HCT116 (cell line): ENCODE measurements at regions not wholly inside any gene's neighbourhood (a gene's known extent, or its start where the extent isn't known, plus 50 kb on each side); places are given as distances from the start of the nearest gene placed in this dataset.

ENCODE experiments used
- ATAC-seq: fragments of 200-7000 bp; cut with Tn5 transposase; 2 replicates; pipeline ENCODE4 v1.9.1; 2020; ENCODE audit warnings: mild to moderate bottlenecking, moderate library complexity
- BruUV-seq: library from RNA; stranded (reverse); fragments of 400-500 nt; replicated peaks from 2 replicates; lab custom pipeline; 2021; lab: Mats Ljungman, UMichigan
- CTCF ChIA-PET: fragments of 300-600 bp; sonication (Branson Sonifier 250); formaldehyde crosslinking; loops from one replicate; lab custom pipeline; 2021; ENCODE audit warnings: antibody characterized with exemption; lab: Charles Lee
- POLR2A ChIA-PET: fragments of 300-600, 350-600 bp; sonication (Branson Sonifier 250); formaldehyde crosslinking; loops from one replicate; lab custom pipeline; 2021; ENCODE audit warnings: antibody characterized with exemption; lab: Charles Lee
- RAD21 ChIA-PET, 2 experiments: fragments of 300-600 bp; sonication (Branson Sonifier 250); formaldehyde crosslinking; loops; one replicate each; lab custom pipeline; 2023; ENCODE audit warnings: low total read pairs in 2 of 2; ENCODE audit not compliant: uncharacterized antibody in 2 of 2, unreplicated experiment in 2 of 2, low non-redundant PET in 1 of 2; lab: Charles Lee
- DNase-seq: peaks from one replicate; pipeline ENCODE4 v3.0.0-alpha.2; 2010; ENCODE audit warnings: low read depth, low spot score
- H2AFZ ChIP-seq: fragments of 200-600 bp; shearing (Covaris generic), sonication (generic); 2 replicates; pipeline ENCODE4 v1.6.1; 2017; ENCODE audit warnings: low read depth, mixed run types, mixed read lengths, antibody characterized with exemption, low read length; ENCODE audit not compliant: poor library complexity, severe bottlenecking
- H3K27ac ChIP-seq: 2 replicates; pipeline ENCODE4 v1.5.1; 2012; ENCODE audit warnings: low read depth, low read length
- H3K27me3 ChIP-seq: fragments of 200-600 bp; sonication (generic); 2 replicates; pipeline ENCODE4 v1.6.1; 2016; ENCODE audit warnings: mixed run types, low read length, mixed read lengths; ENCODE audit not compliant: insufficient read depth
- H3K36me3 ChIP-seq, 2 experiments: fragments of 200-500 bp in 1 of 2; fragments of 200-600 bp in 1 of 2; sonication (Bioruptor generic) in 1 of 2; sonication (generic) in 1 of 2; 2 replicates each; pipeline versions ENCODE4 v1.5.1 to v1.6.1; 2014 to 2016; ENCODE audit warnings: low read length in 2 of 2, inconsistent platforms in 1 of 2, mixed read lengths in 1 of 2, mixed run types in 1 of 2; ENCODE audit not compliant: insufficient read depth in 2 of 2, control insufficient read depth in 1 of 2
- H3K4me1 ChIP-seq, 2 experiments: fragments of 200-600 bp in 1 of 2; sonication (generic) in 1 of 2; 2 replicates each; pipeline versions ENCODE4 v1.5.1 to v1.6.1; 2012 to 2017; ENCODE audit warnings: low read length in 2 of 2, inconsistent platforms in 1 of 2, mild to moderate bottlenecking in 1 of 2, mixed read lengths in 1 of 2, mixed run types in 1 of 2, moderate library complexity in 1 of 2; ENCODE audit not compliant: insufficient read depth in 2 of 2, control insufficient read depth in 1 of 2
- H3K4me2 ChIP-seq: fragments of 200-600 bp; sonication (generic); 2 replicates; pipeline ENCODE4 v1.6.1; 2017; ENCODE audit warnings: mixed run types, low read length, mixed read lengths
- H3K4me3 ChIP-seq, 2 experiments: fragments of 200-600 bp in 1 of 2; sonication (generic) in 1 of 2; replicated peaks in 1 of 2; 2 replicates each; pipeline ENCODE4 v1.5.1; 2011 to 2016; ENCODE audit warnings: low read length in 2 of 2, control low read depth in 1 of 2, low read depth in 1 of 2, mild to moderate bottlenecking in 1 of 2, mixed read lengths in 1 of 2, mixed run types in 1 of 2
- H3K79me2 ChIP-seq: fragments of 200-600 bp; sonication (generic); 2 replicates; pipeline ENCODE4 v1.6.1; 2017; ENCODE audit warnings: mild to moderate bottlenecking, mixed run types, low read length, moderate library complexity, mixed read lengths; ENCODE audit not compliant: insufficient read depth
- H3K9ac ChIP-seq: fragments of 200-600 bp; sonication (generic); 2 replicates; pipeline ENCODE4 v1.6.1; 2016; ENCODE audit warnings: low read length, mixed read lengths
- H3K9me2 ChIP-seq: fragments of 200-600 bp; sonication (generic), shearing (Covaris generic); 2 replicates; pipeline ENCODE4 v1.6.1; 2017; ENCODE audit warnings: mixed run types, mild to moderate bottlenecking, moderate library complexity; ENCODE audit not compliant: insufficient read depth
- H3K9me3 ChIP-seq, 2 experiments: fragments of 200-500 bp in 1 of 2; fragments of 200-600 bp in 1 of 2; sonication (Bioruptor generic) in 1 of 2; sonication (generic) in 1 of 2; 2 replicates each; pipeline ENCODE4 v1.6.1; 2014 to 2017; ENCODE audit warnings: low read length in 2 of 2, mixed read lengths in 2 of 2, inconsistent platforms in 1 of 2, low read depth in 1 of 2, mild to moderate bottlenecking in 1 of 2, mixed run types in 1 of 2, moderate library complexity in 1 of 2; ENCODE audit not compliant: control insufficient read depth in 1 of 2, insufficient read depth in 1 of 2
- H4K20me1 ChIP-seq: fragments of 200-600 bp; sonication (generic), shearing (Covaris generic); 2 replicates; pipeline ENCODE4 v1.6.1; 2017; ENCODE audit warnings: mixed run types, mild to moderate bottlenecking, moderate library complexity; ENCODE audit not compliant: insufficient read depth
- CBX3 ChIP-seq: IDR thresholded peaks from 2 replicates; pipeline ENCODE4 v1.6.1; 2012; ENCODE audit warnings: low read depth
- CEBPB ChIP-seq: IDR thresholded peaks from 2 replicates; pipeline ENCODE4 v1.6.1; 2012; ENCODE audit warnings: low read depth
- ELF1 ChIP-seq: IDR thresholded peaks from 2 replicates; pipeline ENCODE4 v1.6.1; 2012; ENCODE audit warnings: low read depth, borderline replicate concordance
- EZH2 ChIP-seq: fragments of 200-600 bp; sonication (generic); IDR thresholded peaks from 2 replicates; pipeline ENCODE4 v1.6.1; 2017; ENCODE audit warnings: antibody characterized with exemption, mixed run types
- POLR2A ChIP-seq: IDR thresholded peaks from 2 replicates; pipeline ENCODE4 v1.7.0; 2011; ENCODE audit warnings: borderline replicate concordance; ENCODE audit not compliant: insufficient read depth, insufficient read length; ENCODE audit errors: extremely low read depth
- RAD21 ChIP-seq: IDR thresholded peaks from 2 replicates; pipeline ENCODE4 v1.6.1; 2012; ENCODE audit warnings: low read depth, mild to moderate bottlenecking
- SIN3A ChIP-seq: IDR thresholded peaks from 2 replicates; pipeline ENCODE4 v1.6.1; 2012; ENCODE audit warnings: low read depth
- TCF7L2 ChIP-seq: IDR thresholded peaks from 2 replicates; pipeline ENCODE4 v1.7.0; 2011; ENCODE audit warnings: borderline replicate concordance, inconsistent platforms; ENCODE audit not compliant: insufficient read depth, insufficient read length; ENCODE audit errors: extremely low read depth
- YY1 ChIP-seq: IDR thresholded peaks from 2 replicates; pipeline ENCODE4 v1.6.1; 2011; ENCODE audit warnings: low read length, low read depth, moderate library complexity, mild to moderate bottlenecking; ENCODE audit not compliant: insufficient replicate concordance; ENCODE audit errors: extremely low read depth
- ZFX ChIP-seq: fragments of 450-650 bp; IDR thresholded peaks from 2 replicates; pipeline ENCODE4 v1.6.1; 2017
- ZNF274 ChIP-seq: fragments of 200-500 bp; sonication (Bioruptor generic); IDR thresholded peaks from 2 replicates; pipeline ENCODE4 v1.6.1; 2014; ENCODE audit warnings: mild to moderate bottlenecking, low read depth, low read length, inconsistent platforms
- intact Hi-C: fragments of 100-400 bp; cut with micrococcal nuclease; formaldehyde crosslinking; loops from 2 replicates; pipeline ENCODE4 v1.10.0; 2022
- TF ChIP-seq, protein P1 (sequence below), 3 experiments: fragments of 200-600 bp in 1 of 3; sonication (generic) in 1 of 3; IDR thresholded peaks in 2 of 3; conservative IDR thresholded peaks in 1 of 3; 2 replicates each; pipeline ENCODE4 v1.5.1; 2012 to 2017; ENCODE audit warnings: low read depth in 2 of 3, low read length in 2 of 3, antibody characterized with exemption in 1 of 3, borderline replicate concordance in 1 of 3, control low read depth in 1 of 3, mild to moderate bottlenecking in 1 of 3, mixed read lengths in 1 of 3, mixed run types in 1 of 3, moderate library complexity in 1 of 3; ENCODE audit not compliant: insufficient read depth in 1 of 3
- TF ChIP-seq, protein P2 (sequence below): IDR thresholded peaks from 2 replicates; pipeline ENCODE4 v1.6.1; 2012
- TF ChIP-seq, protein P3 (sequence below): IDR thresholded peaks from 2 replicates; pipeline ENCODE4 v1.6.1; 2012

DNA sequence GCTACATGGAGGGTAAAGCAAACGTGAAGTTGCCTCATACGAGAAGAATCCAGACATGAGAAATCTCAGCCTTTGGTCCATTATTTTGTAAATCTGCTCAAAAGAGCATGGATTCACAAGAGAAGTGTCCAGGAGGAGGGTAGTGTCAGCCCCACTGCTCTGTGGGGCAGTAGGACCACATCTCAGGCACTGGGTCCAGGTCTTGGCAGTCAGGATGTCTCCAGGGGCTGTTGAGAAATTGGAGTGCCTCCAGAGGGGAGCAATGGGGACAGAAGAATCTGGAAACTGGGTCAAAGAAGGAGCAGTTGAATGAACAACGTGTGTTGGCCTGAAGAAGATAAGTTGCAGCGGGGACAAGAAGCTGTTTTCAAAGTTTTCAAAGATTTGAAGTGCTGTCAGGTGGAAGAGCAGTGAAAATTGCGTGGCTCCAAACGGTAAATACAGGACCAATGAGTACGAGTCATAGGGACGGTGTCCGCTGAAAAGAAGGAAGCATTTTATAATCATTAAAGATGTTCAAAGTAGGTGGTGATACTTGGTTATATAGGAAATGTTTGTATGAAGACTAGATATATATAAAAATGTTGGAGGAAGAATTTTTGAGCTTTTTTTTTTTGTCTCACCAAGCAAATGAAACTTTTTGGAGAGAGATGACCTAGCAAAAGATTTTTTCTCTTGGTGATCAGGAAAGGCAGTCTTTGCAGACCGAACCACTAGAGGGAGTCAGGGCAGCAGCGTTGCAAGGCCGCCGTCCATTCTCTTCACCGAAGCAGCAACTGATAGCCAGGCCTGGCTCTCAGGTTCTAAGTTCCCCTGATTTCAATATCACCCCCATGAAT lies 57.1 kb upstream of the ZBED3 start:
- no peaks in the 10 kb centered on the region for H3K9me3 ChIP-seq
- ATAC-seq (peak; percentile 85), DNase-seq (peak; percentile 56)
- RAD21 ChIA-PET, result no interaction called here
- no peak overlapping the region for H3K27ac ChIP-seq
- H3K79me2 ChIP-seq, result no peaks in the 10 kb centered on the region
- H3K27me3 ChIP-seq, result no peaks in the 10 kb centered on the region
- peaks cover 0 to 7% of the 10 kb centered on the region in 2 experiments; a peak in 1 of 4 replicates for H3K4me1 ChIP-seq
- CTCF ChIA-PET, result interaction anchor here (0.7 to 1.0 kb wide), 2 partner anchors 95 to 905 kb away, joined by 3 read pairs; no protein-coding TSS in a partner anchor
- no peak overlapping the region for H2AFZ ChIP-seq
- H3K4me2 ChIP-seq, result no peak overlapping the region
- no peak overlapping the region for H3K9ac ChIP-seq
- intact Hi-C loops, result loop anchor here (1.0 to 10.0 kb wide), 4 partner anchors 95 to 348 kb away; partner anchors contain the start of gene WDR41
- no peak overlapping the region for H3K4me3 ChIP-seq
- no TSS peak for BruUV-seq
- H3K9me2 ChIP-seq, result no peaks in the 10 kb centered on the region
- no peaks in the 10 kb centered on the region for H3K36me3 ChIP-seq
- POLR2A ChIA-PET, result no interaction called here
- no peaks in the 10 kb centered on the region for H4K20me1 ChIP-seq
- TF ChIP-seq, protein P1, sequence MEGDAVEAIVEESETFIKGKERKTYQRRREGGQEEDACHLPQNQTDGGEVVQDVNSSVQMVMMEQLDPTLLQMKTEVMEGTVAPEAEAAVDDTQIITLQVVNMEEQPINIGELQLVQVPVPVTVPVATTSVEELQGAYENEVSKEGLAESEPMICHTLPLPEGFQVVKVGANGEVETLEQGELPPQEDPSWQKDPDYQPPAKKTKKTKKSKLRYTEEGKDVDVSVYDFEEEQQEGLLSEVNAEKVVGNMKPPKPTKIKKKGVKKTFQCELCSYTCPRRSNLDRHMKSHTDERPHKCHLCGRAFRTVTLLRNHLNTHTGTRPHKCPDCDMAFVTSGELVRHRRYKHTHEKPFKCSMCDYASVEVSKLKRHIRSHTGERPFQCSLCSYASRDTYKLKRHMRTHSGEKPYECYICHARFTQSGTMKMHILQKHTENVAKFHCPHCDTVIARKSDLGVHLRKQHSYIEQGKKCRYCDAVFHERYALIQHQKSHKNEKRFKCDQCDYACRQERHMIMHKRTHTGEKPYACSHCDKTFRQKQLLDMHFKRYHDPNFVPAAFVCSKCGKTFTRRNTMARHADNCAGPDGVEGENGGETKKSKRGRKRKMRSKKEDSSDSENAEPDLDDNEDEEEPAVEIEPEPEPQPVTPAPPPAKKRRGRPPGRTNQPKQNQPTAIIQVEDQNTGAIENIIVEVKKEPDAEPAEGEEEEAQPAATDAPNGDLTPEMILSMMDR (IDR thresholded peaks at IDR 0.05 in 2 of 3, conservative IDR thresholded peaks at IDR 0.05 in 1 of 3; ENCODE audit: borderline replicate concordance in 1 of 3, insufficient read depth in 1 of 3, low read depth in 2 of 3, low read length in 2 of 3), result peak; percentile 64 to 90 (median 86)
- peak; percentile 83 for TF ChIP-seq RAD21
- no peak for TF ChIP-seq ZFX

DNA sequence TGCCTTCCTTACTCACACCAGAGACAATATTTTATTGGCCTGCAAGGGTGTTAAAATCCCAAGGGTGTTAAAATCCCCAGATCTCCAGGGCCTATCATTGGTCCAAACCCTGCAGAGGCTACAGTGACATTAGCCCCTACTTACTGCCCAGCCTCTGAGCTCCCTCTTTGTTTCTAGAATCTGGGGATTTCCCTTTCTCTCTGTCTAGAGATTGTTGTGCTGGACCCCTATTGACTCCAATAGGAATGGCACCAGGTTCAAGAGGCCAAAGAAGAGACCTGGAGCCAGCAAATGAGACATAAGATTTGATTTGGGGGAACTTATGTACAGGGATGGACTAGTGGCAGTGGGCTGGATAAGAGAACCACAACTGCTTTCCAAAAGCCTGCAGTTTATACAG lies 53.3 kb upstream of the ZBED3 start:
- H3K4me3 ChIP-seq, result no peak overlapping the region
- ChIA-PET POLR2A (interaction anchor here (0.5 to 0.6 kb wide), 2 partner anchors 193 to 283 kb away, joined by 4 to 5 read pairs; no protein-coding TSS in a partner anchor), CTCF (no interaction called here), RAD21 (no interaction called here)
- H3K9ac ChIP-seq, result no peak overlapping the region
- H3K27me3 ChIP-seq, result no peaks in the 10 kb centered on the region
- H3K4me2 ChIP-seq, result no peak overlapping the region
- H3K36me3 ChIP-seq, result no peaks in the 10 kb centered on the region
- no peak for DNase-seq
- H3K27ac ChIP-seq, result no peak overlapping the region
- H2AFZ ChIP-seq, result no peak overlapping the region
- no peaks in the 10 kb centered on the region for H3K79me2 ChIP-seq
- H4K20me1 ChIP-seq, result no peaks in the 10 kb centered on the region
- no TSS peak for BruUV-seq
- peaks cover 0 to 2% of the 10 kb centered on the region in 2 experiments; a peak in 1 of 4 replicates for H3K4me1 ChIP-seq
- no peaks in the 10 kb centered on the region for H3K9me3 ChIP-seq
- no peaks in the 10 kb centered on the region for H3K9me2 ChIP-seq
- no peak for ATAC-seq
- intact Hi-C loops, result loop anchor here (5.0 to 10.0 kb wide), 2 partner anchors 273 to 294 kb away; no protein-coding TSS in a partner anchor
- TF ChIP-seq RAD21, result no peak
- no peak for TF ChIP-seq ZNF274
- no peak for TF ChIP-seq EZH2
- TF ChIP-seq CBX3, result no peak
- TF ChIP-seq ELF1, result no peak
- TF ChIP-seq POLR2A, result no peak
- no peak for TF ChIP-seq SIN3A
- no peak for TF ChIP-seq ZFX
- TF ChIP-seq YY1, result no peak
- no peak for TF ChIP-seq TCF7L2
- TF ChIP-seq, protein P2, sequence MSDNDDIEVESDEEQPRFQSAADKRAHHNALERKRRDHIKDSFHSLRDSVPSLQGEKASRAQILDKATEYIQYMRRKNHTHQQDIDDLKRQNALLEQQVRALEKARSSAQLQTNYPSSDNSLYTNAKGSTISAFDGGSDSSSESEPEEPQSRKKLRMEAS, result no peak
- no peak for TF ChIP-seq CEBPB
- TF ChIP-seq, protein P3, sequence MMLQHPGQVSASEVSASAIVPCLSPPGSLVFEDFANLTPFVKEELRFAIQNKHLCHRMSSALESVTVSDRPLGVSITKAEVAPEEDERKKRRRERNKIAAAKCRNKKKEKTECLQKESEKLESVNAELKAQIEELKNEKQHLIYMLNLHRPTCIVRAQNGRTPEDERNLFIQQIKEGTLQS, result no peak
